CD4-positive, alpha-beta T cell treated with Interleukin-15 for 4 hours (primary cell): ENCODE measurements at regions not wholly inside any gene's neighbourhood (a gene's known extent, or its start where the extent isn't known, plus 50 kb on each side); places are given as distances from the start of the nearest gene placed in this dataset.

Experiments
- DNase-seq: peaks from one replicate; pipeline ENCODE4 v3.0.0-alpha.2; 2020; ENCODE audit warnings: low spot score

DNA sequence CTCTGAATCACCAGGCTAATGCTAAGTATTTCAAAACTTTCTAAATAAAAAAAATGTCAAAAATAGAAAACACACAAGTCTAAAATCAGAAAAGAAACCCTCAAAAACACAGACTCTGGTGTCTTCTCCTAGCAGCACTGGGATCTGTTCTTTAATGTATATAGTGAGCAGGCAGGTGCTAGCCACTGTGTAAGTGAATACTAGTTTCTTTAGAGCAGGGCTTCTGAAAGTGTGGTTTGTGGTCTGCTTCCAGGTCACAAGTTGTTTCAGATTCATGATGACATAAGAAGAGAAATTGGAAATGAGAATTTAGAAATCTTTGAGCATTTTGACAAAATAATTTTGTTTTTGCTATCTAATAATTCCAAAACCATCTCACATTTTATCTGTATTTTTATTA is 763.1 kb downstream of the USP25 start:
- DNase-seq, result no peak

GRCh38 chr21:16496609-16497008 is 766.8 kb downstream of the USP25 start:
- no peak for DNase-seq

DNA sequence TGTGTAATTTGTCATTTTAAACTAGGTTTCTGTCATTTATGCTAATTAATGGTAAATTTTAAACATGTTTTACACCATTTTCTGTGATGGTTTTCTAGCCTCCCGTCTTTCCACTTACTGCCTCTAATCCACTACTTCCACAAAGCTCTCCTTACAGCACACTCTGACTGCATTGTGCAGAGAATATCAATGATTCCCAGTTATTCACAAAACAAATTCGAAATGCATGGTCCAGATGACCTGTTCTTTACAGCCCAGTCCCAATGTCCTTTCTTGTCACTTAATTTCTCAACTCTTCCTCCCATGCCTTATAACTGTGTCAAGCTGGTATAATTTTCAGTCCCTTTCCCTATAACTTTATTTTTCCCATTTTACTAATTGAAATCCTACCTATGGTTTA is 770.5 kb downstream of the USP25 start:
- no peak for DNase-seq

GRCh38 chr21:16502273-16502672 is 772.5 kb downstream of the USP25 start:
- no peak for DNase-seq

GRCh38 chr21:16502897-16503296 is 773.1 kb downstream of the USP25 start:
- DNase-seq, result no peak

DNA sequence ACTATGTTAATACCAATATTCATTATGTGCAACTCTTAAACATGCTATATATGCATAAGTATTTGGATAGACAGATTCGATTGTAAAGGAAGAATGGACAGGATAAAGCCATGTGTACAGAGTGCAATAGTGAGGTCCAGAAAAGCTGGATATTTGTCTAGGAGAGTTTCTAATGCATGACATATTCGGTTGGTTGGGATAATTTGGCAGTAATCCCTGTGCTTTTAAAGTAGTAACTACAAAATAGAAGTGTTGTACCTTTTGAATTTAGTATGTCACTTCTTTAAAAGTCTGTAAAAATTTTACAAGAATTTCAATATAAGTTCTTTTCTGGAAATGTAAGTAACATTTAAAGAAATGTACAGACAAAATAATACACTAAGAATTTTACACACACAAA is 774.5 kb downstream of the USP25 start:
- DNase-seq, result no peak

DNA sequence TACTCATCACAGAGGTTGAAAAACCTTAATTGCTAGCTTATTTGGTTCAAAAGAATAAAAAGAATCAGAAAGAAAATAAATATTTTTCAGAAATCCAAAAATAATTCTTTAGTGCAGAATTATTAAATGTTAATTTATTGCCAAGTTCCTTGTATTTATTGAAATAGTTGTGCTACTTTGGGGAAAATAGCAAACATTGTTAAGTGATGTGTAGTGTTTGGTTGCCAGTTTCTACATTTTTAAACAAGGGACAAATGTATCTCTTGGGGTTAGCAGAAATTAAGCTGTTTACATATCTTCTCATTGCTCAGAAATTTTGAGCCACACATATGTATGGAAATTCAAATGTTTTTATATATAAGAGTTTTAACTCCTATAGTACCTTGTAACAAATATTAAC is 775.0 kb downstream of the USP25 start:
- DNase-seq, result no peak

DNA sequence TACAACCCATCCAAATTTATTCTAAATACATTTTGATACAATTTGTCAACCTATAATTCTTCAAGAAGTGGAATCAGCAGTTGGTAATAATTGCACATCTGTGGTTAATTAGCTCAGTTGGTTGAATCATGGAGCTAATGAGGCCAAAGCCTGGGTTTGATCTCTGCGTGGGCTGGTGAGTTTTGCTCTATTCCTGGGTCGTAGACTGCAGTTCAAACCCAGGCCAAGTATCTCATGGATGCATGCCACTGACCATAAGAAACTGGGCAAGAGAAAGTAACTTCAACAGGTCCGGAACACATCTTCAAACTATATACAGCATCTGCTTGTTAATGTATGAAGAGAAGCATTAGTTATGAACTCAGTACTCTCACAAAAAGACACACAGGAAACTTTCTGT is 779.7 kb downstream of the USP25 start:
- DNase-seq, result no peak

DNA sequence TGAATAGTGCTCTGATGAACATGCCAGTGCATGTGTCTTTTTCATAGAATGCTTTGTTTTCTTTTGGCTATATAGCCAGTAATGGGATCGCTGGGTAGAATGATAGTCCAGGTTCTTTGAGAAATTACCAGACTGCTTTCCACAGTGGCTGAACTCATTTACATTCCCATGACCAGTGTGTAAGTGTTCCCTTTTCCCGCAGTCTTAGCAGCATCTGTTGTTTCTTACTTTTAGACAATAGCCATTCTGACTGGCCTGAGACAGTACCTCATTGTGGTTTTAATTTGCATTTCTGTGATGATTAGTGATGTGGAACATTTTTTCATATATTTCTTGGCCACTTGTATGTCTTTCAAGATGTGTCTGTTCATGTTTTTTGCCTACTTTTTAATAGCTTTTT is 784.5 kb downstream of the USP25 start:
- no peak for DNase-seq

- no peak for DNase-seq
These were observed 787.6 kb downstream of the USP25 start for GRCh38 chr21:16517383-16517782.

DNA sequence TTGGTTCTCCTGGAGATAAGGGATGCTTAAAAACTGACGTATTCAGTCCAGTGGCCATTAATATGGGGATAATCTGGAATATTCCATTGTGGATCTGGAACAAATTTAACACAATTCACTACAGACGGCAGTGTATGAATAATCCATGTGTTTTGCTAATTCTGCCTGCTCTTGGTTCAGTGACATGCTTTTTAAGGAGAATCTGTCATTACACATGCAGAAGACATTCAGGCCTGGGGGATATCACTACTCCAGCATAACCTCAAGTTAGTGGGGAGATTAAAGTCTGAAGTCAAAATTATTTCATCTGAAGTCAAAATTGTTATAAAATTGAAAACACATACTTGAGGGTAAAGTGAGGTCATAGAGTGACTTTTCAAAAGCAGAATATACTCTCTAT is 789.3 kb downstream of the USP25 start:
- DNase-seq, result no peak

- no peak for DNase-seq
These were observed 789.9 kb downstream of the USP25 start for GRCh38 chr21:16519644-16520043.

DNA sequence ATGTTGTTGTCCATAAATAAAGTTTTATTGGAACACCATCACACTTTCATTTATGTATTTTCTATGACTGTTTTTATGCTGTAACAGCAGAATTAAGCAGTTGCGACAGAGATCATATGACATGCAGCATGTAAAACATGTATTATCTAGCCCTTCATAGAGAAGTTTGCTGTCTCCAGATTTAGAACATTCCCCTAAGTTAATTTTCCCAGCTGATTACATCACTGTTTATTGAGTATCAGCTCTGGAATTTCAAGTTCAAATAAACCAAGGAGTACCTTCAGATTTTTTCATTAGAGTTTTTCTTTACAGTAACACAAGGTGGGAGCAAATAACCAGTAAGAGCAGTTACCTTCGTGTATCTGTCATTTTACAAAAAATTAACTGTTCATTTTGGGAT is 792.8 kb downstream of the USP25 start:
- DNase-seq, result no peak

DNA sequence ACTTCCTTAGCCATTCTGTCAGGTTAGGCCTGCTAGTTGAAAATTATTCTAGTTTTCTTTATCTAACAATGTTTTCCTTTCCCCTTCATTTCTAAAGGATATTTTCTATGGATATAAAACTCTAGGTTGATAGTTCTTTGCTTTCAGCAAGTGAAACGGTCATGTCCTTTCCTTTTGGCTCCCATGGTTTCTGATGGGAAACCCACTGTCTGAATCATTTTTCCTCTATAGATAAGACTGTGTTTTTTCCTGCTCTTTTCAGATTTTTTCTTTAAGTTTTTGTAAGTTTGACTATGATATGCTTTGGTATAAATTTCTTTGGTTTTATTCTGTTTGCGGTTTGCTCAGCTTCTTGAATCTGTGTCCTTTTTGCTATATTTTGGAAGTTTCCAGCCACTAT is 800.9 kb downstream of the USP25 start:
- DNase-seq, result no peak

DNA sequence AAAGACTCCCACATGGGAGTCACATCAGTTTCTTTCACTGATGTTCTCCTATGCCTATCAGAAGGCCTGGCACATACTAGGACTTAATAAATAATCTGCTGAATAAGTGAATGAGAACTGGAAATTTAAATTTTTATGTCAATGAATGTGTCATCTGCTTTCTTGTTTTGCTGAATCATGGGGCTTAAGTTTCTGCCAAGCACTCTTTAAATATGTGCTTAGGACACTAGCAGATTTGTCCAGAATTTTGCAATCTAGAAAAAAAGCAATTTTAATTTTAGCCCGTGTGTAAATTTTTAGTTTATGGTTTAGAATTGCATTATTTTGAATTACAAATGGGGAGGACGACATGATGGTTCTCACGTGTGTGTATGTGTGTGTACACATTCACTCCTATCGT is 803.1 kb downstream of the USP25 start:
- no peak for DNase-seq

- DNase-seq, result no peak
These were observed 804.1 kb downstream of the USP25 start for GRCh38 chr21:16533692-16534407.

GRCh38 chr21:16534408-16535101 is 804.8 kb downstream of the USP25 start:
- no peak for DNase-seq

DNA sequence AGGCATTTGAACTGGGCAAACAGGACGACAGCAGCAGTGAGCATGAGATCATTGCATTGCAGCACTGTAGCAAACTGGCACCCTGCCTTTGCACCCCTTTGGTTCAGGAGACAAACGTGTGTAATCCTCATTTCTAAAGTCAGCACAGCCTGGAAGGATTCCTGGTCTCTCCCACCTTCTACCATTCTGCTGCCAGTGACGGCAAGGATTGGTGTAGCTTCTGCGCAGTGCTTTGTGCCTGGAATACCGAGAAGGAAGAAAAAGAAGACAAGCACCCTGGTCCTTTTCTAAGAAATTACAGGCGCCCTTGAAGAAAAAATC is 805.3 kb downstream of the USP25 start:
- no peak for DNase-seq

DNA sequence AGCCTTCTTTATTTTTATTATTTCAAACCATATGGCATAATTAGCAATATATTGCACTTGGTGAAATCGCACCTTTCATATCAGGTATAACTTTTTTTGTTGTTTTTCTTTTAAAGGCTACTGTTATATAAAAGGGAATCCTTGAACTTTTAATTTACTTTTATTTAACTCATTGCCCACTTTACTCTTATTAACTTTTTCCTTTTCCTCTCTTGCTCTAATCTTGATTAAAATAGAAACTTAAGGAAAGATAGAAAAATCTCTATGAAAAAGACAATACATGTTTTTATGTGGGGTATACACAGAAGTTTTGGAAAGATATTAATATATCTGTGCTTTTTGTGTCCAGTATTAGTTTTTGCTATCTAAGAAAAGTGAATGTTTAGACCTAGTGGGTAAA is 805.8 kb downstream of the USP25 start:
- no peak for DNase-seq

DNA sequence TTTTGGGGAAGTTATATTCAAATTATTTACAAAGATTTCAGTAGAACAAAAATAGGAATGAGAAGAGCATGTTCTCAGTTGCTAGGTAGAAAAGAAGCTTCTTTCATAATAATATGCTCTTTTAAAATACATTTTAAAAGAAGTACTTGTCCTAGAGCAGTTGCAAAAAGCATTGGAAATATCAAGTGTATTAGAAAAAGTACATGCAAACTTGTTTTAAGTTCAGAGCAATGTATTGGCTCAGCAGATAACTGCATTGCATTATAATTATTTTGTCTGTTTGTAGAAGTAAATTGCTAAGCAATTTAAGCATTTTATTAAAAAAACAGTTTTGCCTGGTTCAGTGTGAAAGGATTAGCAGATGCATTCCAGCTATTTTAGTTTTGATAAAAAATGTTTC is 806.4 kb downstream of the USP25 start:
- DNase-seq, result no peak

DNA sequence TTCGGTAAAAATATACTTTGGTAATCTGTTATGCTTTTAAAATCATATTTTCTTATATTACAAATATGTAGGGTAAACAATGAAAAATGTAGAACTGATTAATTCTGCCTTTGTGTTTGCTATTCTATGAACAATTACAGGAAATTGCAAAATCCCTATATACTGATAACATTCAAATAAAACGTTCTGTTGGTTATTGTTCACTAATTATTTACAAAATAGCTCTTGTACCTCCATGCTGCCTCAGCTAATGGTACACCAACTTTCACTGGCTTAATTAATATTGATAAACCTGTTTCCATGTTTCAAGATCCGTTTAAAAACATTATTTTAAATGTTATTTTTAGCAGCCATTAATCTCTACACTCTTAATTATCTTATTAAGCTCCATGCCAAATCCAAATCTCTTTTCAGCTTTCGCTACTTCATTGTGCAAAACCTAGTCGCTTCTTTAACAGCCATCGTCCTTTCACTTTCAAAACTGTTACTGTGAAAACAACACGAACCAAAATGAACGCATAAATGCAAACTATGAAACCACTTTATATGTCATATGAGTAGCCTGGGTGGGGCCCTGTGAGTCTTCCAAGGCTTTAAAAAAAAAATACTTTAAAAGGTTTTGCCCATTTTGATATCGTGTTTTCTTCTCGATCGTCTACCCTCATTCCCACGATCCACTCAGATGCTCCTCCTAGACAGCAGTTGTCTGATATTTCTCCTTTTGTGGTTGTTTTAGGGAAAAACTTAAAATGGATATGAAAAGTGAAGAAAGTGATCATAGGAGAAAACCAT is 807.1 kb downstream of the USP25 start:
- no peak for DNase-seq

DNA sequence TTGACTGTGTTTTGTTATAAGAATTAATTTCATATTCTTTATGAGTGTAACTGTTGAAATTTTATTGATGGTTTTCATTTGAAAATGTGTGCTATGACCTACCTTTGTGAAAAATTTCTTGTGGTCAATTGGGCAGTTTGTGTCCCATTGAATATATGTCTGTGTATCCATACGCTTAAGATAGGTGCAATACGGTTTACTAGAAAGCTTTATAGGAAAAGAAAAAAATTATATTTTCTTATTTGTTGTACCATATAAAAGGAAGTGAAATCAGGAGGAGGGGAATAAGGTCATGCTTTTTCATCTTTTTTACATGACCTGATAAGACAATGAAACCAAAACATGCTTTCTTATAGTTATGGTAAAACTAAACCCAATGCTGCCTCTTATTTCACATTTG is 807.7 kb downstream of the USP25 start:
- DNase-seq, result no peak

DNA sequence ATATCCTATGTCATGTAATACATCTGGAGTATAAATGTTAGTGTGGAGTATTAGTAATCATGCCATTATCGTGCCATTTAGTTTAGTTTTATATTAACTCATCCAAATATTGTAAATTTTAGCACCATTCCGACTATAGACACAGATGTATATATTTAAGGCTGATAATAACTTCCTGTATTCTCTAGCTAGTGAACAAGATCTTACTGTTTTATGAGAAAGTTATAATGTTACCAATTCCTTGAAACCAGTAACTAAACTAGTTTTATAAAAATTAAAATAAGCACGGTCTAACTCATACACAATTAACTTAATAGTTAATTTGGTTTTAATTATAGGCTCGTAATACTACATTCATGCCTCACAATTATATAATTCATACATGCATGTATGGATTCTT is 808.6 kb downstream of the USP25 start:
- DNase-seq, result no peak
